Suprapubic skin (tissue), 4 donors: ENCODE measurements at regions not wholly inside any gene's neighbourhood (a gene's known extent, or its start where the extent isn't known, plus 50 kb on each side); places are given as distances from the start of the nearest gene placed in this dataset.

Experiments
- DNase-seq, 2 donors: peaks; one replicate each; pipeline ENCODE4 v3.0.0-alpha.2; 2019; ENCODE audit warnings: low spot score in 2 of 2
- H3K27ac ChIP-seq: fragments of 200-600 bp; sonication (generic); one replicate; pipeline ENCODE4 v1.5.1; 2019
- H3K27me3 ChIP-seq: fragments of 200-600 bp; sonication (generic); one replicate; pipeline ENCODE4 v1.5.1; 2019
- H3K36me3 ChIP-seq: fragments of 200-600 bp; sonication (generic); one replicate; pipeline ENCODE4 v1.5.1; 2019
- H3K4me1 ChIP-seq: fragments of 200-600 bp; sonication (generic); one replicate; pipeline ENCODE4 v1.5.1; 2019
- H3K4me3 ChIP-seq: fragments of 200-600 bp; sonication (generic); one replicate; pipeline ENCODE4 v1.5.1; 2019; ENCODE audit warnings: mild to moderate bottlenecking
- H3K9me3 ChIP-seq: fragments of 200-600 bp; sonication (generic); one replicate; pipeline ENCODE4 v1.5.1; 2019
- EP300 ChIP-seq: sonication (generic); formaldehyde crosslinking; IDR thresholded peaks from one replicate; pipeline ENCODE4 v1.6.1; 2017; ENCODE audit warnings: antibody characterized with exemption
- POLR2A ChIP-seq, 2 donors: fragments of 450-650 bp; IDR thresholded peaks; one replicate each; pipeline ENCODE4 v1.6.1; 2017; ENCODE audit warnings: antibody characterized with exemption in 2 of 2, mild to moderate bottlenecking in 2 of 2, moderate library complexity in 2 of 2
- POLR2AphosphoS5 ChIP-seq, 3 donors: sonication (generic); formaldehyde crosslinking; IDR thresholded peaks; one replicate each; pipeline ENCODE4 v1.6.1; 2017; ENCODE audit warnings: antibody characterized with exemption in 3 of 3
- WGBS: methylation state at CpG from one replicate; pipeline ENCODE4 v1.1.5; 2018; 5-methylcytosine and 5-hydroxymethylcytosine counted together
- TF ChIP-seq, protein P1 (sequence below), 2 donors: fragments of 200-600 bp in 1 of 2; fragments of 450-650 bp in 1 of 2; sonication (generic) in 1 of 2; IDR thresholded peaks; one replicate each; pipeline ENCODE4 v1.5.1; 2016 to 2019; ENCODE audit warnings: antibody characterized with exemption in 2 of 2, mild to moderate bottlenecking in 1 of 2, moderate library complexity in 1 of 2

DNA sequence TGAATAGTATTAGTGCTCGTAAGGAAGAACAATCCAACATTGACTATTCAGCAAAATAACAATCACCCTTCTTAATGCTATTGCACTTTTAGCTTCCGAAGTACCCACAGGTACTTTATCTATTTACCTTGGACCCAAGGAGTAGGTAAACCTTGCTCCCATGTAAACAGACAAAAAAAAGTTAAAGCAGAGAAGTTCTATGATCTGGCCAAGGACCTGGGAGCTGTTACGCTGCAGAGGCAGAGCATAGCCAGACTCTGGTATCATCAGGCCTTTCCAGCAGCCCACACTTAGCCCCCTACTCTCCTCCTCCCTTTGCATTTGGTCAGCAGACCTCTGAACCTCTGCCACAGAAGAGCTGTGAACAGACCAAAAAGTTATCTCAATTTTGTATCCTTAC is 130.3 kb upstream of the TPM1 start:
- Histone ChIP-seq H3K4me3 (no peak overlapping the region), H3K9me3 (no peaks in the 10 kb centered on the region), H3K27ac (no peak overlapping the region), H3K4me1 (no peaks in the 10 kb centered on the region), H3K27me3 (no peaks in the 10 kb centered on the region), H3K36me3 (no peaks in the 10 kb centered on the region)
- WGBS = 96% methylated on average over 3 of the region's 3 CpGs
- TF ChIP-seq EP300 (no peak), POLR2AphosphoS5 (IDR thresholded peaks at IDR 0.05) (no peak), POLR2A (IDR thresholded peaks at IDR 0.05) (no peak)
- TF ChIP-seq, protein P1, sequence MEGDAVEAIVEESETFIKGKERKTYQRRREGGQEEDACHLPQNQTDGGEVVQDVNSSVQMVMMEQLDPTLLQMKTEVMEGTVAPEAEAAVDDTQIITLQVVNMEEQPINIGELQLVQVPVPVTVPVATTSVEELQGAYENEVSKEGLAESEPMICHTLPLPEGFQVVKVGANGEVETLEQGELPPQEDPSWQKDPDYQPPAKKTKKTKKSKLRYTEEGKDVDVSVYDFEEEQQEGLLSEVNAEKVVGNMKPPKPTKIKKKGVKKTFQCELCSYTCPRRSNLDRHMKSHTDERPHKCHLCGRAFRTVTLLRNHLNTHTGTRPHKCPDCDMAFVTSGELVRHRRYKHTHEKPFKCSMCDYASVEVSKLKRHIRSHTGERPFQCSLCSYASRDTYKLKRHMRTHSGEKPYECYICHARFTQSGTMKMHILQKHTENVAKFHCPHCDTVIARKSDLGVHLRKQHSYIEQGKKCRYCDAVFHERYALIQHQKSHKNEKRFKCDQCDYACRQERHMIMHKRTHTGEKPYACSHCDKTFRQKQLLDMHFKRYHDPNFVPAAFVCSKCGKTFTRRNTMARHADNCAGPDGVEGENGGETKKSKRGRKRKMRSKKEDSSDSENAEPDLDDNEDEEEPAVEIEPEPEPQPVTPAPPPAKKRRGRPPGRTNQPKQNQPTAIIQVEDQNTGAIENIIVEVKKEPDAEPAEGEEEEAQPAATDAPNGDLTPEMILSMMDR (IDR thresholded peaks at IDR 0.05) = no peak
- no peak for DNase-seq

DNA sequence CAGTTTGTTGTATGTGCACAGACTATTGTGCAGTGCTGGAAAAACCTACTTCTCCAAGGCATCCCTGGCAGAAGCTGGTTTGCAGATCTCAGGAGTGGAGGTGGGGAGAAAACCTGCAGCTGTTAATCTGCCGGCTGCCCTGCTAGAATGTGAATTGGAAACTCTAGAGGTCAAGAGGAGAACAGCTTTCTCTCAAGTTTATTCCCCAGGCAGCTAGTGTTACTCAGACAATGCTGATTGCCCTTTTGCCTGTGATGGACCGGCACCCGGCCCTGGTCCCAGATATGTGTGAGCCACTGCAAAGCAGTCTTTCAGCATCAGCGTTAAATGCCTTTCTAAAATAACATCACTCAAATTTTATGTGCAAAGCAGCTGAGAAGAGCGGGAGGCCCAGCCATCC is 129.7 kb upstream of the TPM1 start:
- H3K4me3 ChIP-seq = no peak overlapping the region
- WGBS = 77% methylated on average over 5 of the region's 5 CpGs
- H3K27me3 ChIP-seq = no peaks in the 10 kb centered on the region
- TF ChIP-seq, protein P1 (IDR thresholded peaks at IDR 0.05) = no peak
- no peak for TF ChIP-seq EP300
- no peak for TF ChIP-seq POLR2A (IDR thresholded peaks at IDR 0.05)
- no peak for TF ChIP-seq POLR2AphosphoS5 (IDR thresholded peaks at IDR 0.05)
- no peaks in the 10 kb centered on the region for H3K36me3 ChIP-seq
- H3K4me1 ChIP-seq = no peaks in the 10 kb centered on the region
- no peak for DNase-seq
- H3K9me3 ChIP-seq = no peaks in the 10 kb centered on the region
- H3K27ac ChIP-seq = no peak overlapping the region

DNA sequence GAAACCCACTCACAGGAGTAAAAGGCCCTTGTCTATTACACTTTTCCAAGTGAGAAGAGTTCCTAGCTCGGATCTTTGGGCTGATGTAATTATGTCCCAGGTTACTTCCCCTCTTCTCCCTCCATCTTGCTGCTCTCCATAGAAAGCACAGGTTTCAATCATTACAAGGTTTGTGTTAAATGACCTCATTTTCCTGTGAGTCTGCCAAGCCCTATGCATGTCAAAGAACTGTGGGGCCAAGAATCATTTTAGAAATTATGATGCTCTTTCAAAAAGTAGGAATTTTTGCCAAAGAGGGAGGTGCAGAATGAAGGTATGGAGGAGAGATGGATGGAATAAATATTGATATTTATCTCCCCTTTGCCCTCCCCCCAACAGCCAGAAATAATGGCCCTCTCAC is 129.3 kb upstream of the TPM1 start:
- Histone ChIP-seq H3K27ac (no peak overlapping the region), H3K36me3 (no peaks in the 10 kb centered on the region), H3K4me1 (no peaks in the 10 kb centered on the region), H3K27me3 (no peaks in the 10 kb centered on the region), H3K4me3 (no peak overlapping the region), H3K9me3 (no peaks in the 10 kb centered on the region)
- WGBS = 88% methylated on average over 1 of the region's 1 CpG
- no peak for DNase-seq
- TF ChIP-seq POLR2AphosphoS5 (IDR thresholded peaks at IDR 0.05) = no peak
- TF ChIP-seq, protein P1 (IDR thresholded peaks at IDR 0.05) = no peak
- no peak for TF ChIP-seq EP300
- no peak for TF ChIP-seq POLR2A (IDR thresholded peaks at IDR 0.05)

DNA sequence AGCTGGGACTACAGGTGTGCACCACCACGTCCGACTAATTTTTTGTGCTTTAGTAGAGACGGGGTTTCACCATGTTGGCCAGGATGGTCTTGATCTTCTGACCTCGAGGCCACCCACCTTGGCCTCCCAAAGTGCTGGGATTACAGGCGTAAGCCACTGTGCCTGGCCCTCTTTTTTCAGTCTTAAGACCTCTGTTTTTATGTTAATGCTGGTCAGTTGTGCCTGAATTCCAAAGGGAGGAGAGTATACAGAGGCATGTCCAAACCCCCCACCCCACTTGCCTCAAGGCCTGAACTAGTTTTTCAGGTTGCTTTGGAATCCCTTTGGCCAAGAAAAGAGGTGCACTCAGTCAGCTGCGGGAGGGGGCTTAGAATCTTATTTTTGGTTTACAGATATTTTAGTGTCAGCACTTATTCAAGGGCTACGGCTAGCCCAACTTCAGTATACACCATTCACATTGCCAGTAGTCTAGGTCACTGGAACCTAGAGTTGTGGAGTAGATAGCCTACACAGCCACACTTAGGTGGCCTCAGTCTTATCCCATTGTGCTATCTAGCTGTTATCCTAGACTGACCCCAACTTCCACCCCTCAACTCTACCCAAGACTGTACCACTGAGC is 128.0 kb upstream of the TPM1 start:
- TF ChIP-seq, protein P1 (IDR thresholded peaks at IDR 0.05) = no peak
- TF ChIP-seq EP300 (no peak), POLR2A (IDR thresholded peaks at IDR 0.05) (no peak), POLR2AphosphoS5 (IDR thresholded peaks at IDR 0.05) (no peak)
- DNase-seq = no peak

DNA sequence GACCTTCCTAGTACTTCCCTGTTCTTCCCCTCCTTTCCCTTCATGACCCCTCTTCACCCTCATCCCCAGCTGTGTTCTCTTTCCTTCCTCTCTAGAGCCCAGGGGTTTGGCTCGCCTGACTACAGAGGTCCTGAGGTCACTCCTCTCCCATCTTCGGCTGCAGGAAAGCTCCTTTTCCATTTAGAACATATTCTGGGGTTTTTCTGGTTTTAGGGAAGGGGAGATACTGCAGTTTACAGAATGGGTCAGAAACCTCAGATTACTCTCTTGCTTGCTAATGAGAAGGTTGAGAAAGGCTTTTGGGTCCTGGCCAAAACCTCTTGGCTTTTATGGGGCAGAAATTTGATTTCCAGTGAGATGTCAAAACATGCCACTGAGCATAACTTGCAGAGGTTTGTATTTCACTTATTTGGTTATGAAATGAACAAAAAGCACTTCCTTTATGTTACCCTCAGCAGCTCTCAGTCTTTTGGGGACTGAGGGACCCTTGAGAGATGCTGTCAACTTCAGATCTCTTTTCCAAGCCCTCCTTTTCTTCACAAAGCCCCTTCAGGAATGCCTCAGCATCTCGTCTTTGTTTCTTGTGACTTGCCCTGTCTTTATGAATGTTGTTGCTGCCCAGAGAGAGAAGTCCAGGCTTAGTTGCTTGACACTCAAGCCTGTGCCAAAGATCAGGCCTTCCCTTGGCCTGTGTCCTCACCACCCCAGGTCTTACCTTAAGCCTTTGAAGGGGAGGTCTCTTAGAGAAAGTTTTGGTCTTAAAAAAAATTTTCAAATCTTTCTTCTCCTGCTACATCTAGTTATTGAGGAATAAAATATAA is 121.7 kb upstream of the TPM1 start:
- Histone ChIP-seq H3K36me3 (no peaks in the 10 kb centered on the region), H3K4me1 (peaks cover 27% of the 10 kb centered on the region), H3K27ac (peak overlapping the region; percentile 67), H3K9me3 (no peaks in the 10 kb centered on the region), H3K27me3 (no peaks in the 10 kb centered on the region), H3K4me3 (no peak overlapping the region)
- TF ChIP-seq POLR2AphosphoS5 (IDR thresholded peaks at IDR 0.05) (no peak), POLR2A (IDR thresholded peaks at IDR 0.05) (no peak), EP300 (no peak)
- TF ChIP-seq, protein P1 (IDR thresholded peaks at IDR 0.05) = no peak
- 65% methylated on average over 3 of the region's 3 CpGs for WGBS
- DNase-seq = no peak

More for the DNA sequence above, 128.0 kb upstream of the TPM1 start:
- H3K4me1 ChIP-seq = no peaks in the 10 kb centered on the region
- H3K36me3 ChIP-seq = no peaks in the 10 kb centered on the region
- H3K27me3 ChIP-seq = no peaks in the 10 kb centered on the region
- no peak overlapping the region for H3K4me3 ChIP-seq
- no peaks in the 10 kb centered on the region for H3K9me3 ChIP-seq
- WGBS = 92% methylated on average over 7 of the region's 7 CpGs
- H3K27ac ChIP-seq = no peak overlapping the region
